H9 (cell line): ENCODE measurements at regions not wholly inside any gene's neighbourhood (a gene's known extent, or its start where the extent isn't known, plus 50 kb on each side); places are given as distances from the start of the nearest gene placed in this dataset.

Experiments used
- DNase-seq: peaks from one replicate; pipeline ENCODE4 v3.0.0-alpha.2; 2017
- H2AFZ ChIP-seq: one replicate; pipeline ENCODE4 v1.6.1; 2013; ENCODE audit warnings: mild to moderate bottlenecking, low read length, control low read depth, moderate library complexity
- H2AK5ac ChIP-seq: 2 replicates; pipeline ENCODE4 v1.6.1; 2013; ENCODE audit warnings: low read length, control low read depth, mixed read lengths; ENCODE audit not compliant: insufficient read length
- H2BK120ac ChIP-seq: one replicate; pipeline ENCODE4 v1.6.1; 2013; ENCODE audit warnings: low read depth, mild to moderate bottlenecking, low read length, control low read depth, inconsistent platforms; ENCODE audit not compliant: poor library complexity, severe bottlenecking
- H2BK12ac ChIP-seq: 2 replicates; pipeline ENCODE4 v1.6.1; 2013; ENCODE audit warnings: low read length, control low read depth, mixed read lengths, low read depth; ENCODE audit not compliant: insufficient read length
- H2BK15ac ChIP-seq: 2 replicates; pipeline ENCODE4 v1.6.1; 2013; ENCODE audit warnings: low read depth, low read length, control low read depth
- H2BK20ac ChIP-seq: one replicate; pipeline ENCODE4 v1.6.1; 2013; ENCODE audit warnings: low read depth, mild to moderate bottlenecking, low read length, control low read depth, inconsistent platforms; ENCODE audit not compliant: poor library complexity, severe bottlenecking
- H2BK5ac ChIP-seq: 2 replicates; pipeline ENCODE4 v1.6.1; 2013; ENCODE audit warnings: low read length, control low read depth, mixed read lengths; ENCODE audit not compliant: insufficient read length
- H3K14ac ChIP-seq: 2 replicates; pipeline ENCODE4 v1.6.1; 2013; ENCODE audit warnings: low read length, control low read depth; ENCODE audit not compliant: insufficient read depth
- H3K18ac ChIP-seq: 2 replicates; pipeline ENCODE4 v1.6.1; 2013; ENCODE audit warnings: low read depth, mild to moderate bottlenecking, mixed read lengths, low read length, control low read depth; ENCODE audit not compliant: insufficient read length
- H3K23ac ChIP-seq: 2 replicates; pipeline ENCODE4 v1.6.1; 2013; ENCODE audit warnings: low read length, control low read depth, mixed read lengths, low read depth; ENCODE audit not compliant: insufficient read length
- H3K23me2 ChIP-seq: 2 replicates; pipeline ENCODE4 v1.6.1; 2013; ENCODE audit warnings: low read depth, mild to moderate bottlenecking, mixed read lengths, low read length, control low read depth; ENCODE audit not compliant: insufficient read length, poor library complexity, severe bottlenecking
- H3K27ac ChIP-seq: 2 replicates; pipeline ENCODE4 v1.5.1; 2013; ENCODE audit warnings: low read length, control low read depth, mixed read lengths, low read depth; ENCODE audit not compliant: insufficient read length
- H3K27me3 ChIP-seq: 2 replicates; pipeline ENCODE4 v1.6.1; 2013; ENCODE audit warnings: low read length, control low read depth, inconsistent platforms; ENCODE audit not compliant: insufficient read depth
- H3K4ac ChIP-seq: 2 replicates; pipeline ENCODE4 v1.6.1; 2013; ENCODE audit warnings: low read depth, mild to moderate bottlenecking, control low read depth, inconsistent platforms, low read length, moderate library complexity
- H3K4me1 ChIP-seq: 2 replicates; pipeline ENCODE4 v1.6.1; 2013; ENCODE audit warnings: low read length, control low read depth, inconsistent platforms; ENCODE audit not compliant: insufficient read depth
- H3K4me2 ChIP-seq: 2 replicates; pipeline ENCODE4 v1.6.1; 2013; ENCODE audit warnings: low read length, control low read depth, mixed read lengths; ENCODE audit not compliant: insufficient read length, insufficient read depth
- H3K56ac ChIP-seq: 2 replicates; pipeline ENCODE4 v1.6.1; 2013; ENCODE audit warnings: low read depth, mild to moderate bottlenecking, mixed read lengths, low read length, control low read depth; ENCODE audit not compliant: insufficient read length
- H3K79me1 ChIP-seq: 2 replicates; pipeline ENCODE4 v1.6.1; 2013; ENCODE audit warnings: low read depth, mild to moderate bottlenecking, moderate library complexity, low read length, control low read depth, inconsistent platforms; ENCODE audit not compliant: insufficient read depth, poor library complexity, severe bottlenecking
- H3K79me2 ChIP-seq: 2 replicates; pipeline ENCODE4 v1.6.1; 2013; ENCODE audit warnings: low read length, control low read depth, inconsistent platforms; ENCODE audit not compliant: insufficient read depth
- H3K9ac ChIP-seq: 2 replicates; pipeline ENCODE4 v1.6.1; 2013; ENCODE audit warnings: low read length, control low read depth, mixed read lengths; ENCODE audit not compliant: insufficient read length; ENCODE audit errors: extremely low read depth
- H3K9me3 ChIP-seq: one replicate; pipeline ENCODE4 v1.6.1; 2013; ENCODE audit warnings: low read depth, low read length, inconsistent platforms; ENCODE audit not compliant: control insufficient read depth
- H3T11ph ChIP-seq: one replicate; pipeline ENCODE4 v1.6.1; 2013; ENCODE audit warnings: mild to moderate bottlenecking, low read length, control low read depth, inconsistent platforms
- H4K20me1 ChIP-seq: one replicate; pipeline ENCODE4 v1.6.1; 2013; ENCODE audit not compliant: control insufficient read depth, insufficient read length, insufficient read depth
- H4K5ac ChIP-seq: 2 replicates; pipeline ENCODE4 v1.6.1; 2013; ENCODE audit warnings: low read depth, mild to moderate bottlenecking, mixed read lengths, low read length, control low read depth; ENCODE audit not compliant: insufficient read length
- H4K8ac ChIP-seq: replicated peaks from 2 replicates; pipeline ENCODE4 v1.6.1; 2013; ENCODE audit warnings: low read length, control low read depth, mixed read lengths, low read depth; ENCODE audit not compliant: insufficient read length
- H4K91ac ChIP-seq: 2 replicates; pipeline ENCODE4 v1.6.1; 2013; ENCODE audit warnings: low read depth, mild to moderate bottlenecking, moderate library complexity, mixed read lengths, low read length, control low read depth; ENCODE audit not compliant: insufficient read length
- H3K27ac Mint-ChIP-seq, 3 experiments: 2 replicates in 2 of 3; 3 replicates in 1 of 3; pipeline ENCODE4 v1.8.0; 2020 to 2021; ENCODE audit warnings: mixed read lengths in 3 of 3, mild to moderate bottlenecking in 1 of 3, moderate library complexity in 1 of 3
- H3K27me3 Mint-ChIP-seq: 2 replicates; pipeline ENCODE4 v1.8.0; 2021; ENCODE audit warnings: low read depth, mild to moderate bottlenecking, moderate library complexity, mixed read lengths
- H3K36me3 Mint-ChIP-seq, 3 experiments: 2 replicates in 2 of 3; 3 replicates in 1 of 3; pipeline ENCODE4 v1.8.0; 2020 to 2021; ENCODE audit warnings: low read depth in 3 of 3, mixed read lengths in 3 of 3; ENCODE audit not compliant: insufficient read depth in 1 of 3
- H3K4me1 Mint-ChIP-seq, 2 experiments: 2 replicates each; pipeline ENCODE4 v1.8.0; 2020; ENCODE audit warnings: mixed read lengths in 2 of 2
- H3K4me3 Mint-ChIP-seq, 2 experiments: 2 replicates in 1 of 2; 3 replicates in 1 of 2; pipeline ENCODE4 v1.8.0; 2020 to 2021; ENCODE audit warnings: mild to moderate bottlenecking in 2 of 2, mixed read lengths in 2 of 2, moderate library complexity in 1 of 2
- H3K9me3 Mint-ChIP-seq, 2 experiments: 2 replicates in 1 of 2; 3 replicates in 1 of 2; pipeline ENCODE4 v1.8.0; 2020; ENCODE audit warnings: mild to moderate bottlenecking in 2 of 2, mixed read lengths in 2 of 2, moderate library complexity in 1 of 2
- WGBS: extraction: QIAGEN DNeasy Blood & Tissue Kit; methylation state at CpG from one replicate; pipeline ENCODE4 v1.1.7; 2013; ENCODE audit warnings: missing lambda C conversion rate, low lambda C conversion rate, mixed read lengths; ENCODE audit not compliant: insufficient read length; ENCODE audit errors: extremely low coverage; 5-methylcytosine and 5-hydroxymethylcytosine counted together
- TF ChIP-seq, protein P1 (sequence below): fragments of 200-600 bp; sonication (generic); conservative IDR thresholded peaks from 3 replicates; pipeline ENCODE4 v1.8.0; 2021; ENCODE audit warnings: antibody characterized with exemption, mild to moderate bottlenecking

- no peaks in the 10 kb centered on the region for H3K9me3 Mint-ChIP-seq
- Histone ChIP-seq H3K27ac (no peak overlapping the region), H3T11ph (no peak overlapping the region), H2BK20ac (no peak overlapping the region), H3K23ac (no peak overlapping the region), H3K56ac (no peak overlapping the region), H2AK5ac (no peak overlapping the region), H4K91ac (no peak overlapping the region), H4K8ac (no peak overlapping the region), H3K4ac (no peak overlapping the region), H3K9ac (no peak overlapping the region), H2BK5ac (no peak overlapping the region), H3K27me3 (no peaks in the 10 kb centered on the region), H2AFZ (no peak overlapping the region), H3K79me2 (no peaks in the 10 kb centered on the region), H4K5ac (no peak overlapping the region), H2BK15ac (no peak overlapping the region), H3K9me3 (no peaks in the 10 kb centered on the region), H3K4me2 (no peak overlapping the region), H2BK120ac (no peak overlapping the region), H2BK12ac (no peak overlapping the region), H3K4me1 (peaks cover 3% of the 10 kb centered on the region; the same call in 1 of the 2 replicates), H4K20me1 (no peaks in the 10 kb centered on the region), H3K18ac (no peak overlapping the region), H3K14ac (no peak overlapping the region), H3K79me1 (no peaks in the 10 kb centered on the region), H3K23me2 (no peaks in the 10 kb centered on the region)
- no peaks in the 10 kb centered on the region for H3K36me3 Mint-ChIP-seq
- H3K27ac Mint-ChIP-seq: no peak overlapping the region
- TF ChIP-seq, protein P1, sequence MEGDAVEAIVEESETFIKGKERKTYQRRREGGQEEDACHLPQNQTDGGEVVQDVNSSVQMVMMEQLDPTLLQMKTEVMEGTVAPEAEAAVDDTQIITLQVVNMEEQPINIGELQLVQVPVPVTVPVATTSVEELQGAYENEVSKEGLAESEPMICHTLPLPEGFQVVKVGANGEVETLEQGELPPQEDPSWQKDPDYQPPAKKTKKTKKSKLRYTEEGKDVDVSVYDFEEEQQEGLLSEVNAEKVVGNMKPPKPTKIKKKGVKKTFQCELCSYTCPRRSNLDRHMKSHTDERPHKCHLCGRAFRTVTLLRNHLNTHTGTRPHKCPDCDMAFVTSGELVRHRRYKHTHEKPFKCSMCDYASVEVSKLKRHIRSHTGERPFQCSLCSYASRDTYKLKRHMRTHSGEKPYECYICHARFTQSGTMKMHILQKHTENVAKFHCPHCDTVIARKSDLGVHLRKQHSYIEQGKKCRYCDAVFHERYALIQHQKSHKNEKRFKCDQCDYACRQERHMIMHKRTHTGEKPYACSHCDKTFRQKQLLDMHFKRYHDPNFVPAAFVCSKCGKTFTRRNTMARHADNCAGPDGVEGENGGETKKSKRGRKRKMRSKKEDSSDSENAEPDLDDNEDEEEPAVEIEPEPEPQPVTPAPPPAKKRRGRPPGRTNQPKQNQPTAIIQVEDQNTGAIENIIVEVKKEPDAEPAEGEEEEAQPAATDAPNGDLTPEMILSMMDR: no peak
- H3K4me1 Mint-ChIP-seq: peaks cover 4% of the 10 kb centered on the region in 2 experiments; a peak in 3 of 4 replicates
- H3K4me3 Mint-ChIP-seq: no peak overlapping the region
- WGBS: no CpG with 5 or more reads among the region's 1 CpG
- DNase-seq: no peak
- H3K27me3 Mint-ChIP-seq: no peaks in the 10 kb centered on the region
Measured at GRCh38 chr9:73640971-73641370, 489.3 kb downstream of the ANXA1 start.
